Heart right ventricle (tissue), 16 donors: ENCODE measurements at regions not wholly inside any gene's neighbourhood (a gene's known extent, or its start where the extent isn't known, plus 50 kb on each side); places are given as distances from the start of the nearest gene placed in this dataset.

Source experiments
- ATAC-seq, 8 donors: fragments of 200-7000 bp; cut with Tn5 transposase; one replicate each; pipeline ENCODE4 v1.9.1; 2020; ENCODE audit warnings: mild to moderate bottlenecking in 8 of 8, moderate library complexity in 8 of 8, moderate number of reproducible peaks in 1 of 8
- DNase-seq, 2 donors: peaks; one replicate each; pipeline ENCODE4 v3.0.0-alpha.2; 2020
- H3K27ac ChIP-seq, 10 donors: fragments of 200-600 bp; sonication (generic) in 2 of 10; one replicate each; pipeline versions ENCODE4 v1.5.0 to v1.8.0; 2020 to 2022; ENCODE audit warnings: mild to moderate bottlenecking in 3 of 10
- H3K27me3 ChIP-seq, 7 donors: fragments of 200-600 bp; one replicate each; pipeline ENCODE4 v1.8.0; 2021 to 2022; ENCODE audit warnings: mild to moderate bottlenecking in 2 of 7
- H3K36me3 ChIP-seq, 9 donors: fragments of 200-600 bp; sonication (generic) in 1 of 9; one replicate each; pipeline versions ENCODE4 v1.5.0 to v1.8.0; 2020 to 2022; ENCODE audit warnings: mild to moderate bottlenecking in 2 of 9
- H3K4me1 ChIP-seq, 9 donors: fragments of 200-600 bp; sonication (generic) in 1 of 9; one replicate each; pipeline versions ENCODE4 v1.5.0 to v1.8.0; 2020 to 2022; ENCODE audit warnings: mild to moderate bottlenecking in 4 of 9
- H3K4me3 ChIP-seq, 10 donors: fragments of 200-600 bp; sonication (generic) in 2 of 10; one replicate each; pipeline versions ENCODE4 v1.5.0 to v1.8.0; 2020 to 2022; ENCODE audit warnings: mild to moderate bottlenecking in 7 of 10, moderate library complexity in 2 of 10
- H3K9me3 ChIP-seq, 11 donors: fragments of 200-600 bp in 10 of 11; sonication (generic) in 2 of 11; one replicate each; pipeline versions ENCODE4 v1.5.0 to v1.8.0; 2013 to 2022; ENCODE audit warnings: mild to moderate bottlenecking in 2 of 11, control low read depth in 1 of 11, moderate library complexity in 1 of 11
- WGBS, 2 donors: extraction: QIAGEN DNeasy Blood & Tissue Kit; methylation state at CpG; one replicate each; pipeline ENCODE4 v1.1.7; 2013; ENCODE audit warnings: inconsistent platforms in 1 of 2; 5-methylcytosine and 5-hydroxymethylcytosine counted together
- intact Hi-C, 10 donors: fragments of 100-400 bp; cut with DNase I; formaldehyde crosslinking; loops; one replicate each; pipeline versions ENCODE4 v1.11.1 to v1.14.2; 2022
- TF ChIP-seq, protein P1 (sequence below), 9 donors: fragments of 200-600 bp; sonication (generic) in 2 of 9; IDR thresholded peaks; one replicate each; pipeline versions ENCODE4 v1.5.0 to v1.8.0; 2021 to 2022; ENCODE audit warnings: antibody characterized with exemption in 9 of 9, mild to moderate bottlenecking in 5 of 9, moderate library complexity in 1 of 9
- donor health status: Arrhythmogenic right ventricular cardiomyopathy.
- donor health status: ischemic (EF 13 %, LVEDD 7.1; RV severe dilation, severe dysfunction).
- donor health status: healthy with polysubstance abuse.
- donor health status: DM: no; HTN: yes; CAD: no.
- donor health status: DM: no; HTN: no; CAD: no.
- donor health status: ischemic (EF 25% LVEDD 6.9; RV normal size, moderate dysfunction).
- donor health status: ischemic (EF 25% LVEDD 5.7; RV mildly dilated, moderate dysfunction).
- donor health status: healthy.
- donor health status: DM: yes; HTN: yes; CAD: no.
- donor health status: Ischemic cardiomyopathy.
- donor health status: ischemic (EF 35%, LVEDD 5.7; RV mildly dilated, moderate dysfunction).
- donor health status: nonischemic (EF 11% LVEDD 7.7; RV severe dilation, severe dysfunction).
- donor health status: DM: yes; HTN: yes; CAD: no.
- donor health status: PGD.
- donor health status: ischemic (EF 29% LVEDD 5.4; RV normal size, mild dysfunction).
- donor health status: nonischemic (EF 23%, LVEDD 6.1; RV moderate dilation, normal function).

DNA sequence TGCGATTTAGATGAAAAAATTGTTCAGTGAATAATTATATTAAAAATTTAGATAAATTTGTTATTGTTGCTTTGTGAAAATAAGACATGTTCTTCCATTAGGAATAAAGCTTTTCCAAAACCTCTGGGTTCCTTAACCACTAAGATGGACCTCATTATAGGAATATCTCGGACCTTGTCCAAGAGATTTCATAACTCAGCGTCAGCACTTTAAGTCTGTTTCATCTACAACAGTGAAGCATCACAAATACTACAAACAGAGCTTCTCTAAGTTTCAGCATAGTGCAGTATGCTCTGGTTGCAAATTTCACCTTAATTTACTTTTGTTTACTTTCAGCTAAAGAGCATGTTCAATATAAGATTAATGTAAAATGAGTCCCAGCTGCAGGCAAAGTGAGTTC lies 150.3 kb downstream of the UBE2E3 start:
- WGBS, 2 donors: 76 to 79% methylated on average over 3 of the region's 3 CpGs
- peaks cover 0 to 12% (median 0%) of the 10 kb centered on the region in 11 donors for H3K9me3 ChIP-seq
- no peaks in the 10 kb centered on the region for H3K36me3 ChIP-seq
- no peaks in the 10 kb centered on the region for H3K4me1 ChIP-seq
- intact Hi-C loops: no loop called here
- DNase-seq: no peak
- H3K27me3 ChIP-seq: no peaks in the 10 kb centered on the region
- TF ChIP-seq, protein P1, sequence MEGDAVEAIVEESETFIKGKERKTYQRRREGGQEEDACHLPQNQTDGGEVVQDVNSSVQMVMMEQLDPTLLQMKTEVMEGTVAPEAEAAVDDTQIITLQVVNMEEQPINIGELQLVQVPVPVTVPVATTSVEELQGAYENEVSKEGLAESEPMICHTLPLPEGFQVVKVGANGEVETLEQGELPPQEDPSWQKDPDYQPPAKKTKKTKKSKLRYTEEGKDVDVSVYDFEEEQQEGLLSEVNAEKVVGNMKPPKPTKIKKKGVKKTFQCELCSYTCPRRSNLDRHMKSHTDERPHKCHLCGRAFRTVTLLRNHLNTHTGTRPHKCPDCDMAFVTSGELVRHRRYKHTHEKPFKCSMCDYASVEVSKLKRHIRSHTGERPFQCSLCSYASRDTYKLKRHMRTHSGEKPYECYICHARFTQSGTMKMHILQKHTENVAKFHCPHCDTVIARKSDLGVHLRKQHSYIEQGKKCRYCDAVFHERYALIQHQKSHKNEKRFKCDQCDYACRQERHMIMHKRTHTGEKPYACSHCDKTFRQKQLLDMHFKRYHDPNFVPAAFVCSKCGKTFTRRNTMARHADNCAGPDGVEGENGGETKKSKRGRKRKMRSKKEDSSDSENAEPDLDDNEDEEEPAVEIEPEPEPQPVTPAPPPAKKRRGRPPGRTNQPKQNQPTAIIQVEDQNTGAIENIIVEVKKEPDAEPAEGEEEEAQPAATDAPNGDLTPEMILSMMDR (IDR thresholded peaks at IDR 0.05): no peak
- no peak for ATAC-seq
- H3K27ac ChIP-seq: peak overlapping the region in 1 of 10 donors; percentile 70
- no peak overlapping the region for H3K4me3 ChIP-seq

DNA sequence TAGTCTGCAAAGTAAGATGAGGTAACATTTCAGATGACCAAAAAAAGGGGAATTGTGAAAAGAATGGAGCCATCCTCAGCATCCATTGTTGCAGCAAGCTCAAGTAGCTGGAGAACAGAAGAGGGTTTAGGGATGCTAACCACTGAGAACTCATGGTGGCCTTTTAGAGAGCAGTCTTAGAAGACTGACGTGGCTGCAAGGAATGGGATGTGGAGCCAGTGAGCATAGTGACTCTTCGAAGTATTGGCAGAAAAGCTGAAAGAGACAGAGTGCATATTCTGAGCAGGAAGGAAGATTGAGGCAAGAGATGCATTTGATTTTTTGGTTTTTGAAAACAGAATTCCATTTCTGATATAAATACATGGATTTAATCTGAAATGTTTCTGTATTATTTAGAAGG lies 151.2 kb downstream of the UBE2E3 start:
- 56 to 67% methylated on average over 2 of the region's 2 CpGs for WGBS, 2 donors
- Histone ChIP-seq H3K9me3 (peaks cover 0 to 12% (median 0%) of the 10 kb centered on the region in 11 donors), H3K4me3 (no peak overlapping the region), H3K4me1 (no peaks in the 10 kb centered on the region), H3K27me3 (no peaks in the 10 kb centered on the region), H3K27ac (peak overlapping the region in 1 of 10 donors; percentile 70), H3K36me3 (no peaks in the 10 kb centered on the region)
- TF ChIP-seq, protein P1 (IDR thresholded peaks at IDR 0.05): no peak
- intact Hi-C loops: no loop called here
- no peak for ATAC-seq
- no peak for DNase-seq

DNA sequence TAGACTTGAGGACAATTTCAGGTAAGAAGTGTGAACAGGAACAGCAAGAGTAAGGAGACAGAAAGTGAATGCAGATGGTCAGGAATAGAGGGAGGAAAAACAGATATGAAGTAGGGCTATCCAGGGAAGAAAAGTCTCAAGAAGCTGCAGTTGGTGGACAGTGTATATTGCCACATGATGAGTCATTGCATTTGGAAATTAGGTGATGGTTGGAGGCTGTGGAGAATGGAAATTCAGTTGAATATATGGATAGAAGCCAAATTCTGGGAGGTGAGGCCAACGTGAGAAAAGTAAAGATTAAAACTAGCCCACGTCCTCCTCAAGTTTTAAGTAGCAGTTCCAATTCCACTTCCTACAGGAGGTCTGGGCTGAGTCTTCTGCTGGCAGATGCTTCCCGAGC lies 158.4 kb downstream of the UBE2E3 start:
- TF ChIP-seq, protein P1 (IDR thresholded peaks at IDR 0.05): no peak
- intact Hi-C loops: no loop called here
- H3K27me3 ChIP-seq: no peaks in the 10 kb centered on the region
- peak overlapping the region in 1 of 10 donors; percentile 58 for H3K27ac ChIP-seq
- H3K9me3 ChIP-seq: peaks cover 0 to 12% (median 0%) of the 10 kb centered on the region in 11 donors
- no peaks in the 10 kb centered on the region for H3K36me3 ChIP-seq
- ATAC-seq: no peak
- WGBS, 2 donors: 49 to 60% methylated on average over 3 of the region's 3 CpGs
- H3K4me3 ChIP-seq: no peak overlapping the region
- no peaks in the 10 kb centered on the region for H3K4me1 ChIP-seq
- no peak for DNase-seq

DNA sequence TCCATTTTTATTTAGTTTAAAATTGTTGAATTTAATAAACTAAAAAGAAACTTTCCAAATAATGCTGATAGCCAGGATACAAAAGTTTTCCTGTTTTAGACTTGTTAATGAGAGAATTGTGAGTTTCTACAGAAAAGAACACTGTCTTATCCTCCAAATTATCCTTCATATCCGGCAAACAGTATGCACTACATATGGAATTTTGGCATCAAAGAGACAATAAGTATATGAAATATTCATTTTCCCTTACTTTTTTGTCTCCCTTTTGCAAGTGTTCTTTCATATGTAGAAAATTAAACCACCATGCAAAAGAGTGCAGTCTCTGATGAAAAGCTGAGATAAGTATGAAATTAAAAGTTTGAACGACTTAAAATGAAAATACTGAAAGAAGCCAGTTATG lies 159.4 kb downstream of the UBE2E3 start:
- intact Hi-C loops: no loop called here
- ATAC-seq (no peak), DNase-seq (no peak)
- 66 to 69% methylated on average over 2 of the region's 2 CpGs for WGBS, 2 donors
- TF ChIP-seq, protein P1 (IDR thresholded peaks at IDR 0.05): no peak
- Histone ChIP-seq H3K9me3 (peaks cover 0 to 8% (median 0%) of the 10 kb centered on the region in 11 donors), H3K27ac (peak overlapping the region in 1 of 10 donors; percentile 58), H3K27me3 (no peaks in the 10 kb centered on the region), H3K4me3 (no peak overlapping the region), H3K4me1 (peaks cover 0 to 4% (median 0%) of the 10 kb centered on the region in 9 donors), H3K36me3 (no peaks in the 10 kb centered on the region)
